H1 (cell line): ENCODE measurements at regions not wholly inside any gene's neighbourhood (a gene's known extent, or its start where the extent isn't known, plus 50 kb on each side); places are given as distances from the start of the nearest gene placed in this dataset.

Experiments used
- ATF3 ChIP-seq: IDR thresholded peaks from 2 replicates; pipeline ENCODE4 v1.6.1; 2011; ENCODE audit warnings: low read depth, mild to moderate bottlenecking, low read length; ENCODE audit not compliant: insufficient read depth
- JUND ChIP-seq: IDR thresholded peaks from 2 replicates; pipeline ENCODE4 v1.6.1; 2011; ENCODE audit warnings: mild to moderate bottlenecking, improper control_type of control experiment, low read length
- MAFK ChIP-seq: IDR thresholded peaks from 2 replicates; pipeline ENCODE4 v1.6.1; 2012; ENCODE audit warnings: low read depth, mild to moderate bottlenecking, improper control_type of control experiment, low read length

DNA sequence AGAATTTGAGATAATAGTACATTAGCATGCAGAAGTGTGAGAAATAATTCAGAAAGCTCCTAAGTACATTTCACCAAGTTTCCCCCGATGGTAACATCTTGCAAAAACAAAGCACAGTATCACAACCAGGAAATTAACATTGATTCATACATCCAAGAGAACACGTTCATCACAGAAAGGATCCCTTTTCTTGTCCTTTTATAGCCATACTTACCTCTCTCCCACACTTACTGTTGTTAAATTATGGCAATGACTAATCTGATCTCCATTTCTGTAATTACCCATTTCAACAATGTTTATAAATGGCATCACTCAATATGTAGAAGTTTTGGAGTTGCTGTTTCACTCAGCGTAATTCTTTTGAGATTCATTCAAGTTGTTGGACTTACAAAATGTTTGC is 1260.0 kb downstream of the CDH8 start (continued):
- TF ChIP-seq ATF3, result no peak
- TF ChIP-seq JUND, result no peak
- TF ChIP-seq MAFK, result no peak
